HG02943 (cell line): ENCODE measurements at regions not wholly inside any gene's neighbourhood (a gene's known extent, or its start where the extent isn't known, plus 50 kb on each side); places are given as distances from the start of the nearest gene placed in this dataset.

Experiments used
- ATAC-seq: cut with Tn5 transposase; IDR thresholded peaks from one replicate; pipeline ENCODE4 v1.9.1; 2021; ENCODE audit warnings: mild to moderate bottlenecking, low read depth, moderate library complexity; ENCODE audit not compliant: unreplicated experiment

GRCh38 chr6:40946738-40947301 is 92.2 kb downstream of the UNC5CL start:
- no peak for ATAC-seq

DNA sequence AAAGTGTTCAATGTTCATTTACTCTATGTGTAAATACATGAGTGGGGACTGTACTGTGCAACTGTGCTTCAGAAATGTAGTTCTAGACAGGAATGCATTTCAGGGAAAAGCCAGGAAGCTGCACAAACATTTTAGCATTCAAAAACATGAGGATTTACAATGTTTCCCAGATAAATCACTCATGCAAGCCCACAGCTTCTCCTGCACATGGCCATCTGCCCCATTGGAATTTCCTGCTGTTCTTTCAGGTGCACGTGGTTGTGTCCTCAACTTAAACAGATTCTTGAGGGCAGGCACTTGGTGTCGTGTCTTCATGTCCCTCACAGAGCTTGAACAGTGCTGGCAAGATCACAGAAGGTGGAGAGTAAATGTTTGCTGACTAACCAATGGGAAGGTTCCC is 101.5 kb downstream of the UNC5CL start:
- ATAC-seq = no peak

DNA sequence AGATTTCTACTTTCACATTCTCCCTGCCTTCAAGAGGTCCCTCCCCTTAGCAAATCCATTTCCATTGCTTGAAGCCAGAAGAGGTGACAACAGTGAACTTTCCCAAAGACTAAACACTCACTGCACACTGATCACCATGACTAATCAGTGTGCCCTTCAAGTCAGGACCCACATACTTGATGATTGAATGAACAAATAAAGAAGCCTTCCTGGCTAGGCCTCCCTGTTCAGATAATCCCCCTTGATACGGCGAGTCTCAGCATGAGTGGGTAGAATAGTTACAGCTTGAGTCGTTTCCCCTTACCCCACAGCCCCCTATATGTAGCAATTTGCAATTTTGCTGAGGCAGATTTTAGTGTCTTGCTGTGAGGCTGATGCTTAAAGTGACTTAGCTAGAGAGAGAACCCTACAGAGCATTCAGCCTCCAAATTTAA is 102.2 kb downstream of the UNC5CL start:
- no peak for ATAC-seq

GRCh38 chr6:40933864-40934263 is 105.2 kb downstream of the UNC5CL start:
- no peak for ATAC-seq

DNA sequence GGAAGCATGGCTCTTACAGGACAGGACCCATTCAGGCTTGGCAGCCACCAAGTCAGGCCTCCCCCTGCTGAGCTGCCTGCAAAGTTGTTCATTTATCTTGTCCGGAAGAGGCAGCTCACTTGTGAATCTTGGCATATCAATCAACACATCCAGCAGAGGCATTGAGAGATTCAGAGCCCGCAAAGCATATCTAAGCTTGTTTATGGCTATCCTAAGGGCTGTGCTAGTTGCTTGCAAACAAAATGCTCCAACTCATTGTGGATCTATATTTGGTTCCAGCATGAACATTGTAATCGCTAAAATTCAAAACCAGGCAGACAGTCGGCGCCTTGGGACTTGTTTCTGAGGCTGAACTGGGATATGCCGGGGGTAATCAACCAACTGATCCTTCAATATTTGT is 106.1 kb downstream of the UNC5CL start:
- ATAC-seq = no peak

GRCh38 chr6:40932366-40932765 is 106.7 kb downstream of the UNC5CL start:
- no peak for ATAC-seq

DNA sequence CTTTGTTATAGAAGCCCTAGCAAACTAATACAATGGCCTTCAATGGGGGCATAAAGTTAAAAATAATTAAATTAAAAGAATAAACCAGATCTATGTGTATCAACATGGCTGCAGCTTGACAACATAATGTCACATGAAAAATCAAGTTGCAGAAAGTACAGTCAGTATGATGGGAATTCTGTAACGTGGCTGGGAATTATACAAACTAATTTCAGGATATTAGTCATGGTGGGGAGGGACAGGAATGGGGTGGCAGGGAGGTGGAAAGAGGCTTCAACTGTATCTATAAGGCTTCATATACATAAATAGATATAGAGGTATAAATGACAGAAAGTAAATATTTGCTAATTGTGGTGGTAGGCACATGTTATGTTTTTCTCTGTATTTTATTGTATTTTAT is 107.1 kb downstream of the UNC5CL start:
- ATAC-seq = no peak

DNA sequence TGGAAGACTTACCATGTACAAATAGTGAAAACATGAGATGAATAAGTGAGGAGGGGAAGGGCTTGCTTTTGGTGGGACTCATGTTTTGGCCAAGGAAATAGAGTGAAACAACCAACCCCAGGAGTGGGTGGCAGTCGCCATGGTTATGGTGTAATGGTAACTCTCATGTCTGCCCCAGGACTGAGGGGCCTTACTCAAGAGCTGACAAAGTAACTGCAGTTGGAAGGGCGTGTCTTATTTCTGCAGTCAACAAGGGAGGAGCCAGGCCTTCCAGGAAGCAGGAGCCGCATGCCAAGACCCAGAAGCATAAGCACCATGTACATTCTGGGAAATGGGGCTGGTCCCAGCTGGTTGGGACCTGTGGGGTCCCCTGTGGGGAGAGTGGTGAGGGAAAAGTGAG is 108.5 kb downstream of the UNC5CL start:
- no peak for ATAC-seq

DNA sequence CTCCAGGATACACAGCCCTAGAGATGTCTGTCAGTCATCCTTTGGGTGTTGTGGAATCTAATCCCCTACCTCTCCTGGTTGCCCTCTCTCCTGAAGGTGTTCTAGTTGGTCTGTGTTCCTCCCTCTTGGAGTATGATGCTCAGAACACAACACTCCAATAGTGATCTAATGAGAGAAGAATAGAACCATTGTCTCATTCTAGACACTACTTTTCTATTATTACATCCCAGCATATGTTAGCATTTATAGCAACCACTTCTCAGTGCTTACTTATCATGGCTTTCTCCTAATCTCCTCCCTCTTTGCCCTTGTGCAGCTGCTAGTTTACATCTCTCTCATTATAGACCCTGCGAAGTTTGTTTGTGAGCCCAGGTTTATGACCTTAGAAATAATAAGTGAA is 109.0 kb downstream of the UNC5CL start:
- no peak for ATAC-seq

DNA sequence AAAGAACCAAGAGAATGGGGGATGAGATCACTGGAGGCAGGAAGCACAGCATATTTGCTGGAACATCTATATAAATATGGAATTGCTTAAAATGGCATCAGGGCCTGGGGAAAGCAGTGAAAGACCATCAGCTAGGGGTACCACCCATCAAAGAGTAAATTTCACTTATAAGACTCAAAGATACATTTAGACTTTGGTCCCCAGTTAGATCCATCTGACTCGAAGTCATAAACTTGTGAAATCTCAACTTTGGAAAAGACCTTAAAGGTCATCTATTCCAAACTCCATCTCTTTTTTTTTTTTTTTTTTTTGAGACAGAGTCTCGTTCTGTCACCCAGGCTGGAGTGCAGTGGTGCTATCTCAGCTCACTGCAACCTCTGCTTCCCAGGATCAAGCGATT is 109.8 kb downstream of the UNC5CL start:
- ATAC-seq = no peak

DNA sequence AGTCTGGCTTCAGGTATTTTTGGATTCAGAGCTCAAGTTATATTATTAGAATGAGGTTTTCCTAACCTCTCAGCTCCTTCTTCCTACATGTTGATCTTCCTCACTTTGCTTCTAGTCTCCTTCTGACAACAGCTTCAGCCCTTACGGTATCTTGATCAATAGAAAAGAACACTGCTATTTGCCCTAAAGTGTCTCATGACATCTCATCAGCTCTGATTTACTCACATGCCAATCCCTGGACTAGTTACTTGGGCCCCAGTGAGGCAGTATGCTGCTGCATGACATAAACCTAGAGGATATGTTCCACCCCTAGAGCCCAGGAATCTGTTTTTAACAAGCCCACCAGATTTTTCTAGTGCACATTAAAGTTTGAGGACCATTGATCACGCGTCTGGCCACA is 110.3 kb downstream of the UNC5CL start:
- no peak for ATAC-seq

- ATAC-seq = no peak
Observed at GRCh38 chr6:40928307-40928706, 110.7 kb downstream of the UNC5CL start.

DNA sequence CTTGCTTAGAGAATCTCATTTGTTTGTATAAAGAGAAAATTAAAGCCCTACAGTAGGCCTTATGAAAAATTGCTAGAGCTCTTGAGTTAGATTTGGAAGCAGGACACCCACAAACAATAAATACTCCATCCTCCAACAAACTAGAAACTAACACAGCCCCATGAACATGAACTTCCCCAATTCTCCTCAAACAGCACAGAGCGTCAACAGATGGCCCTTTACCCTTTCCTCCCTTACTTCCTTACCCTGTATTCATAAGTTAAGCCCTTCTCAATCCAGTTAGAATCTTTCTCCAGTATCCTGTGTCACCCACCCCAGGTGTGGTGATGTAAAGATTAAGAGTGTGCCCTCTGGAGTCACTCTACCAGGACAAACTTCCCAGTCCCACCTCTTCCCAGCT is 113.7 kb downstream of the UNC5CL start:
- no peak for ATAC-seq

DNA sequence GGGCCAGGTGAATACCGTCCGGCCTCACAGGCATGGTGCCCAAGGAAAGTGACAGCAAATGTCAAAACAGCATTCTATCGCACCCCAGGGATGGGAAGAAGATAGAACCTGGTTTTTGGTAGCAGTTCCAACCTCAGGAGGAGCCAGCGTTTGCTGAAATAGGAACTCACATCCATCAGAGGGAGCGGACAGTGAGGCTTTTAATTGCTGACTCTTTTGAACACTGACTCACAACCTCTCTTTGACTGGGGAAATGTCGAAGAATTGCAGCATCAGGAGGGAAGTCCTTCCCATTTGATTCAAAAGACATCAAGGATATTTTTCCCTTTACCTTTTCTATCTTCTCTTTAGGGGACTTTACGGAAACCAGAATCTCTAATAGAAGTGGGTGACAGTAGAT is 114.2 kb downstream of the UNC5CL start:
- ATAC-seq = no peak

- no peak for ATAC-seq
Observed at GRCh38 chr6:40923880-40924279, 115.1 kb downstream of the UNC5CL start.

- ATAC-seq = no peak
Observed at GRCh38 chr6:40923326-40923725, 115.7 kb downstream of the UNC5CL start.

DNA sequence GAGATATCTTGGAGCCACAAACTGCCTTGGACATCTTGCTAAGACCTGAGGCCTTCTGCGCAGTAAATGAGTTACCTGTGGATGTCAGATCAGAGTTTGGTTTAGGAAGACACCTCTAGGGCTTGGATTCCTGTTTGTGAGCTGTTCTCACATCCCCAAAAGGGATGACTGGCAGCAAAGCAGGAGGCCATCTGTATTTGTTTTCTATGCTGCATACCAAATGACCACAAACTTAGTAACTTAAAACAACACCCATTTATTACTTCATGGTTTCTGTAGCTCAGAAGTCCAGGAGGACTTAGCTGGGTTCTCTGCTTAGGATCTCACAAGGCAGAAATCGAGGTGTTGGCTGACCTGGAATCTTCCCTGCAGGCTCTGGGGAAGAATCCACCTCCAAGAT is 116.7 kb downstream of the UNC5CL start:
- no peak for ATAC-seq

- ATAC-seq = no peak
Observed at GRCh38 chr6:40918040-40918651, 120.9 kb downstream of the UNC5CL start.

GRCh38 chr6:40917603-40918002 is 121.4 kb downstream of the UNC5CL start:
- ATAC-seq = no peak

DNA sequence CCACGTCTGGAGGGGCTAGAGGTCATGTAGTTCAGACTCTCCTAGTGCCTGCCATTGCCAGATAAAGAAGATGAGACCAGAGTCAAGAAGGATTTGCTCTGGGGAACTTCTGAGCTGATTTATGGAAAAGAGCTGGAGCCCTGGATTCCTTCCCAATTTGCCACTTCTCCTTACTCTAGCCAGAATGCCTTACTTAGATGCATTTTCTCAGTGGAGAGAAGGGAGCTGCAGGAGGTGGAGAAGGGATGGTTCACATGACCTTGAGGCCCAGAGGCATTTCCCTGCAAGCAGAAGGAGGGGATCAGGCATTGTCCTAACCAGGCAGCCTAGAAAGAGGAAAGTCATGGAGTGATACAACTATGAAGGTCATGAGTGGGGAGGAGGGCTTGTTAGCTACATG is 122.2 kb downstream of the UNC5CL start:
- no peak for ATAC-seq

- ATAC-seq = no peak
Observed at GRCh38 chr6:40915165-40915564, 123.9 kb downstream of the UNC5CL start.

DNA sequence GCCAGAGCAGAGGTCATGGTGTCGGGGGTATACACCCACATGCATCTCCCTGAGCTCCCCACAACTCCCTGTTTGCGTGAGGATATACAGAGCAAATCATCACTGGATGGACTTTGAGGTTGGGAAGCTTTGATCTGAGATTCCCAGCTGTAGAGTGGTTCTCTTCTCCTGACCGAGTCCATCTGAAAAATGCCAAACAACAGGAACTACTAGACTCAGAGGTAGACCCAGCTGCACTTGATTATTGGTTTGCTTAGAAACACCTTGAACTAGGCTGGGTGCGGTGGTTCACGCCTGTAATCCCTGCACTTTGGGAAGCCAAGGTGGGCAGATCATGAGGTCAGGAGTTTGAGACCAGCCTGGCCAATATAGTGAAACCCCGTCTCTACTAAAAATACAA is 125.0 kb downstream of the UNC5CL start:
- ATAC-seq = no peak
